NCI-H510A treated with DMSO at 0.1 percent for 48 hours (cell line): ENCODE measurements at regions not wholly inside any gene's neighbourhood (a gene's known extent, or its start where the extent isn't known, plus 50 kb on each side); places are given as distances from the start of the nearest gene placed in this dataset.
"Not testable (repeated sequence)": the region's sequence is repeated elsewhere in the genome, so short reads cannot be mapped to it uniquely, and the experiment has no call there.

Experiments
- DNase-seq: peaks from one replicate; lab custom pipeline; 2025; lab: John Stamatoyannopoulos, UW

DNA sequence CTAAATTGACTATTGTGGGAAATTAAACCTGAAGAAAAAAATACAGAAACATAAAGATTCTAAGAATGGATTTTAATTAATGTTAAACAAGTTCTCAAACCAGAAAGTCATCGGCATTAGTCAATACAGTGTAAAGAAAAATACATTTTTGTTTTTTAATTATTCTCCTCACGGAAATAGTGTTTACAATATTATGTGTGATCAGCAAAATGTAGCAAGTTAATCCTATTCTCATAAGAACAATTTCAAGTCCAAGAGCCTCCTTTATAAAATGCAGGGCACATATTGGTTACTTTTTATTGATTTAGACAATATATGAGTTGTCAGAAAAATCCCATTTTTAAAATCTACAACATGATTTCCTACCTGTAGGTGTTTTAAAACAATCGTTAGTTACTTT is 158.0 kb upstream of the MGAT4C start:
- no peak for DNase-seq

DNA sequence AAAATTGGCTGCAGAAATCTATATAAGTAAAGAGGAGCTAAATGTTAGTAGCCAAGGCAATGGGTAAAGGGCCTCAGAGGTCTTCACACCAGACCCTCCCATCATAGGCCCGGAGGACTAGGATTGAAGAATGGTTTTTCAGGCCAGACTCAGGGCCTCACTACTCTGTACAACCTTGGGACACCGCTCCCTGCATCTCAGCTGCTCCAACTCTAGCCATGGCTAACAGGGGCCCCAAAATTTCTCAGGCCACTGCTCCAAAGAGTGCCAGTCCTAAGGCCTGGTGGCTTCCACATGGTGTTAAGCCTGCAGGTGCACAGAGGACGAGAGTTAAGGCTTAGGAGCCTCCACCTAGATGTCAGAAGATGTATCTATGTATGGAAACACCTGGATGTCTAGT is 155.5 kb upstream of the MGAT4C start:
- DNase-seq, result no peak

DNA sequence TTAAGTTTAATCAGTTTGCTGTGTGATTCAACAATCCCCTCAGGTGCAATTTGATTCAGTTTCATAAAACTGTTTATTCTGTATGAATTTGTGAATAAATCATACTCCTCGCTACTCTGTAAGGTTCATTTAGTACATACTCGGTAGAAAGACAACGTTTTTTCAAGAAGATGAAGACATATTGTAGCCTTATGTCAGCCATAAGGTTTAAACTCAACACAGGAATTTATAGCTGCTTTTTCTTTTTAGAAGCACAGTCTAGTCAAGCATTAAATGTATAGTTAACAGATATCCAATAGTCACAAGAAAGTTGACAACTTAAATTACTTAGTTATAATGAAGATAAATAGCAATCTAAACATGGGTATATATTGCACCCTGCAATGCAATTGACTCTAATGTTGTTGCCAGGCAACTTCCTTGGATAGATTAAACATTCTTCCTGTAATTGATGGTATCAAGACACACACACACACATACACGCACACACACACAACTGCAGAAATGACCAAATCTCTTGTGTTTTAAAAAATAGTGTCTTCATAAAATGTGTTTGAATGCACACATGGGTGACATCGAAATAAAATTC is 151.5 kb upstream of the MGAT4C start:
- no peak for DNase-seq

DNA sequence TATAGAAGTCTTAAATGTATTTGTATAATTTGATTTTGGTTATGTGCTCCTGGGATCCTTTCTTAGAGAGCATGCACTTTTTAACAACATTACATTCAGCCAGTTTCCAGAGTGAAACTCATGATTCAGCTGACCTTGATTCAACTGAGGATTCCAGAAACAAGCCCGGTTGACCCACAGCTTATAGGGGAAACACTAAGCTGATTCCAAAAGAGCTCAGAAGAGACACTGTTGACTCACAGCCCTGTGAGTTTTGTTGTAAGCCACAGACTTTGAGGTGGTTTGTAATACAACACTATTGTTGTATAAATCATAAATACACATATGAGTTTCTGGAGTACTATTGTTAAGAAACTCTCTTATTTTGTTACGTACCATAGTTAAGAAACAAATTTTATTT is 133.8 kb upstream of the MGAT4C start:
- no peak for DNase-seq

DNA sequence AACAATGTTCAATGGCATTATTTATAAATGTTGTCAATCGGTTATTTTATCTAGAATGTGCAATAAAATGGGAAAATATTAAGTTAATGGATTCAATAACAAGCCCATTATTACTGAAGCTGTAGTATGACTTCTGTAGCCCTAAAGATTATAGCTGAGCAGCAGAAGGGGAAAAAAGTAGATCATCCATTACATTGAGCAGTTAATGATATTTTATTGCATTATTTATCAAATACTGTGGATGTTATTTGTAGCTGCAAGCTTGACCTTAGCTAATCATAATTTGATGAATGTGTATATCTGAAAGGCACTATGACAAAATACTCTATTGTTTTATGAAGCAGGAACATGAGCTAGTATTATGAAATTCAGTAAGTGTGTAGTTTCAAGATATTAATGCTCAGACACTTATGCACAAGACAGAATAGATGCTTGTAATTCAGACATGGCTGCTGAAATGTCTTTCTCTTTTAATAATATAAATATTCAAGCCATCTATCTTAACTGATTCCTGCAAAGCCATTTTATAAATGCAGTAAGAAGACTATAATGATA is 131.5 kb upstream of the MGAT4C start:
- no peak for DNase-seq

DNA sequence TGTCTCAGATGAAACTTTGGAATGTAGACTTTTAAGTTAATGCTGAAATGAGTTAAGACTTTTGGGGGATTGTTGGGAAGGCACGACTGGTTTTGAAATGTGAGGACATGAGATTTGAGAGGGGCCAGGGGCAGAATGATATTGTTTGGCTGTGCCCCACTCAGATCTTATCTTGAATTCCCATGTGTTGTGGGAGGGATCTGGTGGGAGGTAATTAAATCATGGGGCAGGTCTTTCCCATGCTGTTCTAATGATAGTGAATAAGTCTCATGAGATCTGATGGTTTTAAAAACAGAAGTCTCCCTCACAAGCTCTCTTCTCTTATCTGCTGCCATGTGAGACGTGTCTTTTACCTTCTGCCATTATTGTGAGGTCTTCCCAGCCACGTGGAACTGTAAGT is 127.6 kb upstream of the MGAT4C start:
- not testable (repeated sequence) for DNase-seq

DNA sequence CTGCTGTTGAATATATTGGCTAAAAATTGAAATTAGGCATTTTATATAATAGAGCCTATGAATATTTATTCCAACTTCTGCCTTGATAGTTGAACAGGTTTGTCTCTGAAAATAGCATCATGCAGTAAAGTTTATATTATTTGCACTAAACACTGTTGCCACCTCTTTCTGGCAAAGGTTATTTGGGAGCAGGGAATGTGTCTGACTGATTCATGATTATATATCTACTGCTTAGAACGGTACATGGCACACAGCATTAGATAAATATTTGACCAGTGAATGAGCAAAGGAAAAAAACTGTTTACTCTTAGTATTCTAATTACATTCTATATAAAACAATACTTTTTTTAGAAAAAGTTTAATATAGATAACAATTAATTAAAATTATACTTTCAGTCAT is 123.1 kb upstream of the MGAT4C start:
- DNase-seq, result no peak

DNA sequence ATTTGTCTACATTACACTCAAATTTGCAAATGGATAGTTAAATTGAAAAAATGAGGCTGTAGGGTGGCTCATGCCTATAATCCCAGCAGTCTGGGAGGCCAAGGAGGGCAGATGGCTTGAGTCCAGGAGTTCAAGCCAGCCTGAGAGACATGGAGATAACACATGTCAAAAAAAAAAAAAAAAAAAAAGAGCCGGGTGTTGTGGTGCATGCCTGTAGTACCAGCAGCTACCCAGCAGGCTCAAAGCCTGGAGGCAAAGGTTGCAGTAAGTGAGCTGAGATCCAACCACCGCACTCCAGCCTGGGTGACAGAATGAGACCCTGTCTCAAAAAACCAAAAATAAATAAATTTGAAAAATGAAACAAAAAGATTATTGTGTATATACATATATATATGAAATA is 119.9 kb upstream of the MGAT4C start:
- no peak for DNase-seq

DNA sequence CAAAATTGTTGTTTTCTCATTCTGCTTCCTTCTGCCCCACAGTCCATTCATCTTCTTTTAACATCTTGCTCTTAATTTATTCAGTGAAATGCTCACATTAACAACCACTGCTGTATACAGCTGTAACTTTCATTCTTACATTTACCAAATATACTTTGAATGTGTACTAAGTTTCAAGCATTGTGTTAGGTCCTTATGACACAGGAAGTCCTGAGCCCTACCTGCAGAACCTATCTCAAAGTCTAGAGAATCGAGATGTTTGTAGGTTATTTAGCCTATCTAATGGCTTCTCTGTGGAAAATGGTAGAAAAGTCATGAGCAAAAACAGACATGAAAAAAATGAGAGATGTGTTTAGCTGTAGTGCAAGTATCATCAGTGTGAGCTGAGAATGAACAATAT is 117.6 kb upstream of the MGAT4C start:
- no peak for DNase-seq

DNA sequence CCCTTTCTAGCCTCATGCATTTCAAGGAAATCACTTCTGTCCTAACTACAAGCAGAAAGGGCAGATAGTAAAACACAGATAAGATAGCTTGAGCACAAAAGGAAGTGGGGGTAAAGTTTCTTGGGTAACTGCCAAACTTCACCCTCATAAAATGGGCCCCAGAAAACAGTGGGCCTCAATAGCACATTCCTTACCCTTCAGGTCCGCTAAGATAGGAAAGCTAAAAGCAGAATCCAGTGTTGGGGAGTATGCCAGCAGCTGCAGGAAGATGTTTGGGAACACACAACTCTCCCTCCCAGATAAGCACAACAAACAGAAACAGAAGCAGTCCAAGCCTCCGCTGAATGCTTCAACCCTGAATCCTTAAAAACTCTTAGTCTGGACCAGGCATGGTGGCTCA is 110.9 kb upstream of the MGAT4C start:
- DNase-seq, result no peak

DNA sequence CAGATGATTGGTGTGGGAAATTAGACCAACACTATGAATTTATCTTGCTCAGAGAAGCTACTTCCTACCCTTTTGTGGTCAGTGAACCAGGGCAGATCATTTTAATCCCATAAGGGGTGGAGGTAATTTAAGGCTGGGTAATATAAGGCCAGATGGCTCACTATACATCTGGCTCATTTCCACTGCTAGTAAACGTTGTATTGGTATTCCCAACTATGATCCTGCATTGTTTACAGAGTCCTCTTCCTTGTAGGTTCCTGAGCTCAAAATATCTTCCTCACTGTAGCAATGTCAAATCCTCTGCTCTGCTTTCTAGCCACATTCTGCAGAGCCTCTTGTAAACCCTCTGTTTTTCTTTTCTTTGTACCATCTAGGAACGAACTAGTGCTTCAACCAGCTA is 93.0 kb upstream of the MGAT4C start:
- DNase-seq, result no peak

DNA sequence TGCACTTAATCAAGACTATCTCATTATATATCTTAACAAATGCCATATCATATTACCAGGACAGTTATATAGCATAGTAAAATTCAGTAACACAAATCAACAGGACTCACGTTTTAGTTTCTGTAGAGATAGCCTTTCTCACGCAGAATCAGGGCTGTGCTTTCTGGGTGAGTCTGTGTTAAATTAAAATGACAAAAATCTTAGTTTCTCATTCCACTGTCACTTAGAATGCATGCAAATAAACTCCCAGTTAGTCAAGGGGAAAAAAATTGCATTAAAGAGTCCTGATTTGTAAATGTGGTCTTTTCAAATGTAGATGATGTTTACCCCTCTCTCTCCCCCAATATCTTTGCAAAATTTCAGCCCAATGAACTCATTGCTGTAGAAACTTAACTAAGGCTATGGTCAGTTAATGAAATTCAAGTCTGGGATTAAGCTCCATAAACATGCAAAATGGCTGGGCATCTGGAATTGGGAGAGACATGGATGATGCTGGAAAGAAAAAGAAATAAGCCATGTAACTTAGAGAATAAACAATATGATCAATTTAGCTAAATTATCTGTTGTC is 77.8 kb upstream of the MGAT4C start:
- no peak for DNase-seq

DNA sequence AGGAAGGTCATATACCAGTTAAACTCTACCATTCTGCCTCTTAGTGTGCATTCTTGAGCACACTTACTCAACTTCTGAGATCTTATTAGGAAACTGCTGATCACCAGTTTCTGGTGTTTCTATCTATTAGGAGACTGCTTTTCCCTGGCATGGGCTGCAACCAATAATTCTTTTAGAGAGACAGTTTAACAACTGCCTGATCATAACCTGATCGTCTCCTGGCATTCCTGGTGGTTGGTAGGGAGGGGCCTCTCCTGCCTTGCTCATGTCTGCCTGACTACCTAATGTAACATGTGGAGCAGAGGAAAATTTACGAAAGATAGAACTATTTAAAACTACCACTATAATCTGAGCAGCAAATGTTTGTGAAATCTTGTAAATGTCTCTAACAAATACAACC is 75.3 kb upstream of the MGAT4C start:
- DNase-seq, result no peak

DNA sequence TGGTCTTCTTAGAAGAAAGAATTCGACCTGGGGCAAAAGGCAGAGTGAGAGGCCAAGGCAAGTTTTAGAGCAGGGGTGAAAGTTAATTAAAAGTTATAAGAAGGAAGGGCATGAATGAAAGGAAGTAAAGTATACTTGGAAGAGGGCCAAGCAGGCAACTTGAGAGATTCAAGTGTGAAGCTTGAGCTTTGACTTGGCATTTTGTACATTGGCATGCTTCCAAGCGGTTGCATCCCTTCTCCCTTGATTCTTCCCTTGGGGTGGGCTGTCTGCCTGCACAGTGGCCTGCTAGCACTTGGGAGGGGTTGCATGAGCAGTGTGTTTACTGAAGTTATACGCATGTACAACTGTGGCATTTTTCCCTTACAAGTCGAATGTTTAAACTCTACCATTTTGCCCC is 74.8 kb upstream of the MGAT4C start:
- no peak for DNase-seq

DNA sequence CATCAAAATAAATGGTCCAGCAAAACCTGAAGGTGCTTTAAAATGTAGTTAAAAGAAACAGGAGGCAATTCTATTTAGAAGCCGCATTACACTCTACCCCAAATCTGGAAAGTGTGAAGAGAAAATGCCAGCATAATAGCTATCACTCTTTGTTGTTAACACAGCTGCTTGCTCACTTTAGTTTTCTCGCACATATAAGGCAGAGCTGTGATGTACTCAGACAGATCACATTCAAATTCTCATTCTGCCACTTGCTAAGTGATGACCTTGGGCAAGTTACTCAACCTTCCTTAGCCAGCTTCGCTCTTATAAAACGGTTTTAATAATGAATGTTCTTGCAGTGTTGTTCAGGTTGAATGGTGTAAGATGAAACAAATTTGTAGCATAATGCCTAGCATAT is 56.0 kb upstream of the MGAT4C start:
- DNase-seq, result no peak
